Prostate gland (tissue), 2 donors: ENCODE measurements at regions not wholly inside any gene's neighbourhood (a gene's known extent, or its start where the extent isn't known, plus 50 kb on each side); places are given as distances from the start of the nearest gene placed in this dataset.
"Not testable (repeated sequence)": the region's sequence is repeated elsewhere in the genome, so short reads cannot be mapped to it uniquely, and the experiment has no call there.

Experiments
- CTCF ChIP-seq, 4 experiments: fragments of 200-600 bp in 2 of 4; fragments of 450-650 bp in 2 of 4; sonication (generic) in 2 of 4; IDR thresholded peaks; 1 replicate in 3 of 4; 2 replicates in 1 of 4; pipeline ENCODE4 v1.5.1; 2016 to 2019; ENCODE audit warnings: antibody characterized with exemption in 4 of 4, mild to moderate bottlenecking in 2 of 4, moderate library complexity in 2 of 4
- POLR2A ChIP-seq: fragments of 450-650 bp; IDR thresholded peaks from one replicate; pipeline ENCODE4 v1.6.1; 2016; ENCODE audit warnings: antibody characterized with exemption, mild to moderate bottlenecking

DNA sequence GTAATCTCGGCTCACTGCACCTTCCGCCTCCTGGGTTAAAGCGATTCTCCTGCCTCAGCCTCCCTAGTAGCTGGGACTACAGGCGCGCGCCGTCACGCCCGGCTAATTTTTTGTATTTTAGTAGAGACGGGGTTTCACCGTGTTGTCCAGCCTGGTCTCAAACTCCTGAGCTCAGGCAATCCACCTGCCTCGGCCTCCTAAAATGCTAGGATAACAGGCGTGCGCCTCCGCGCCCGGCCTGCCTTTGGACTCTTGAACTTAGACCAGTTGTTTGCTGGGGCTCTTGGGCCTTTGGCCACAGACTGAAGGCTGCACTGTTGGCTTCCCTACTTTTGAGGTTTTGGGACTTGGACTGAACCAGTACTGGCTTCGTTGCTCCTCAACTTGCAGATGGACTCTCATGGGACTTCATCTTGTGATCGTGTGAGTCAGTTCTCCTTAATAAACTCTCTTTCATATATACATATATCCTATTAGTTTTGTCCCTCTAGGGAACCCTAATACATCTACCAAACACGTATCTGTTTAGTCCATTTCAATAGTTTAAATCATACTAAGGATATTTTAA, 506.8 kb upstream of the ARX start:
- not testable (repeated sequence) for TF ChIP-seq POLR2A; CTCF (IDR thresholded peaks at IDR 0.05)
